ENCODE measurements at regions not wholly inside any gene's neighbourhood (a gene's known extent, or its start where the extent isn't known, plus 50 kb on each side); places are given as distances from the start of the nearest gene placed in this dataset.

- intact Hi-C loops (cut with DNase I; ENCODE audit: low total_unique reads): no loop called here
- WGBS, 2 donors: 81 to 86% methylated on average over 1 of the region's 1 CpG
- H3K4me3 ChIP-seq (ENCODE audit: low read depth, poor library complexity, severe bottlenecking): no peak overlapping the region
- TF ChIP-seq POLR2A (IDR thresholded peaks at IDR 0.05) (no peak), CTCF (IDR thresholded peaks at IDR 0.05) (no peak)
- DNase-seq (ENCODE audit: low spot score in 2 of 2): no peak
These were observed 463.5 kb upstream of the RGS6 start for GRCh38 chr14:71468701-71469100.

- WGBS, 2 donors: 72 to 78% methylated on average over 6 of the region's 6 CpGs
- no peak for DNase-seq (ENCODE audit: low spot score in 2 of 2)
- intact Hi-C loops (cut with DNase I; ENCODE audit: low total_unique reads): no loop called here
- TF ChIP-seq POLR2A (IDR thresholded peaks at IDR 0.05) (no peak), CTCF (IDR thresholded peaks at IDR 0.05) (no peak)
- H3K4me3 ChIP-seq (ENCODE audit: low read depth, poor library complexity, severe bottlenecking): no peak overlapping the region
These were observed 462.4 kb upstream of the RGS6 start for GRCh38 chr14:71469643-71470335.

DNA sequence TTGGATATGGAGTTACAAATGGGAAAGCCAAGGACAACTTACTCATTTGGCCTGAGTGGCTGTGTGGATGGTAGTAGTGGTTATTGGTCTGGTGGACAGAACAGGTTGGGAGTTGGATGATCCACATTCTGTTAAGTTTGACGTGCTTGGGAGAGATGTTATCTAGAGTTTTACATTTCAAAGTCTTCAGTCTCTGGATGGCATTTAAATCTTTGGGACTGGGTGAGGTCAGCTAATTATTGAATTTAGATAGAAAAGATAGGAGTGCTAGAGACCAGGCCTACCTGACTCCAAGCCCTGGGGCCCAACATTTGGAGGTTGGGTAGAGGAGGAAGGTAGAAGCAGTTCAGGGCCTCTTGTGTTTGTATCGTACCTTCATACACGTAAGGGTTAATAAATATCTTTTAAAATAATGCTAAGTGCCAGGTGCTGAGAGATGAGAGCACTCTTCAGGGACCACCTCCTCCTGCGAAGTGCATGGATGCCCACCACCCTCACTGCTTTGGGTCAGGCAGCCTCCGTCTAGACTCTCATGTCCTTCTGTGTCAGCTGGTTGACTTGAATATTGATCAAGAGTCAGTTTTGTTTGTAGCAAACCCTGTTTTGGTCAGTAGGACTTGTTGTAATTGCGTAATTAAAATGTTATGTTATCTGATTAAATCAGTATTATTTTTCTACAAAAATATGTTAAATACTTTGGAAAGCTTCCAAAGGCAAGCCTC lies 460.4 kb upstream of the RGS6 start:
- no peak for TF ChIP-seq POLR2A (IDR thresholded peaks at IDR 0.05)
- no peak for TF ChIP-seq CTCF (IDR thresholded peaks at IDR 0.05)
- intact Hi-C loops (cut with DNase I; ENCODE audit: low total_unique reads): no loop called here
- 85% methylated on average over 6 of the region's 6 CpGs for WGBS, 2 donors
- no peak overlapping the region for H3K4me3 ChIP-seq (ENCODE audit: low read depth, poor library complexity, severe bottlenecking)
- no peak for DNase-seq (ENCODE audit: low spot score in 2 of 2)

GRCh38 chr14:71472356-71473340 lies 459.6 kb upstream of the RGS6 start:
- DNase-seq (ENCODE audit: low spot score in 2 of 2): no peak
- H3K4me3 ChIP-seq (ENCODE audit: low read depth, poor library complexity, severe bottlenecking): no peak overlapping the region
- TF ChIP-seq POLR2A (IDR thresholded peaks at IDR 0.05): no peak
- no peak for TF ChIP-seq CTCF (IDR thresholded peaks at IDR 0.05)
- WGBS, 2 donors: 90 to 92% methylated on average over 4 of the region's 4 CpGs
- intact Hi-C loops (cut with DNase I; ENCODE audit: low total_unique reads): no loop called here

DNA sequence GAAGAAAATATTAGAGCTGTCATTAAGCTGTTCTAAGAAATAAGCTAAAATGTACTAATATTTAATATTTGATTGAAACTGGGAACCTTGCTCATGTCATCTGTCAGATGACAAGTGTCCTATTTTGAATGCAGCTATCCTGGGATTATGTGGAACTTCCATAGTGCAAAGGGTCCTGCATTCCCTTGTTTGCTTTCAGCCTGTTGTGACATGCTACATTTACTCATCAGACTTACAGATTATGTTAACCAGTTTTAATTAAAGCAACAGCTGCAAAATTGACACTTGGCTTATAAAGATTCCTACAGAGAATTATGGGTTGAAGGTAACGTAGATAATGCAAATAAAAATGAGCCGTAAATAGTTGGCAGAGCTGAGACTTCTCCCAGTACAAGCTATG lies 458.4 kb upstream of the RGS6 start:
- WGBS, 2 donors: 58 to 64% methylated on average over 2 of the region's 2 CpGs
- intact Hi-C loops (cut with DNase I; ENCODE audit: low total_unique reads): no loop called here
- TF ChIP-seq CTCF (IDR thresholded peaks at IDR 0.05) (no peak), POLR2A (IDR thresholded peaks at IDR 0.05) (no peak)
- H3K4me3 ChIP-seq (ENCODE audit: low read depth, poor library complexity, severe bottlenecking): no peak overlapping the region
- DNase-seq (ENCODE audit: low spot score in 2 of 2): no peak

Measured in lower leg skin (tissue), 4 donors.